Activated T-cell treated with anti-CD3 and anti-CD28 coated beads, Interleukin-2, amount 50 U/mL, for 48 hours (primary cell): ENCODE measurements at regions not wholly inside any gene's neighbourhood (a gene's known extent, or its start where the extent isn't known, plus 50 kb on each side); places are given as distances from the start of the nearest gene placed in this dataset.

ENCODE experiments used
- DNase-seq, 2 experiments: peaks; one replicate each; pipeline ENCODE4 v3.0.0-alpha.2; 2020

GRCh38 chr21:28747464-28747863 lies 245.2 kb downstream of the LTN1 start:
- no peak for DNase-seq

GRCh38 chr21:28746166-28746565 lies 246.5 kb downstream of the LTN1 start:
- no peak for DNase-seq

GRCh38 chr21:28745131-28746016 lies 247.3 kb downstream of the LTN1 start:
- DNase-seq = peak; percentile 76 to 77

GRCh38 chr21:28743723-28744122 lies 249.0 kb downstream of the LTN1 start:
- no peak for DNase-seq

GRCh38 chr21:28742527-28742926 lies 250.2 kb downstream of the LTN1 start:
- no peak for DNase-seq

GRCh38 chr21:28740125-28740524 lies 252.6 kb downstream of the LTN1 start:
- DNase-seq = no peak

- no peak for DNase-seq
Measured at GRCh38 chr21:28738882-28739281, 253.8 kb downstream of the LTN1 start.

GRCh38 chr21:28738420-28738704 lies 254.3 kb downstream of the LTN1 start:
- DNase-seq = no peak

GRCh38 chr21:28737674-28738419 lies 254.8 kb downstream of the LTN1 start:
- no peak for DNase-seq

GRCh38 chr21:28734522-28735175 lies 258.0 kb downstream of the LTN1 start:
- no peak for DNase-seq

- no peak for DNase-seq
Measured at GRCh38 chr21:28731700-28732321, 260.9 kb downstream of the LTN1 start.

GRCh38 chr21:28729887-28730286 lies 262.8 kb downstream of the LTN1 start:
- DNase-seq = no peak

- no peak for DNase-seq
Measured at GRCh38 chr21:28727809-28728208, 264.9 kb downstream of the LTN1 start.

- no peak for DNase-seq
Measured at GRCh38 chr21:28725396-28725795, 267.3 kb downstream of the LTN1 start.

- DNase-seq = no peak
Measured at GRCh38 chr21:28723646-28724045, 269.0 kb downstream of the LTN1 start.

- DNase-seq = no peak
Measured at GRCh38 chr21:28719723-28720122, 273.0 kb downstream of the LTN1 start.

GRCh38 chr21:28714777-28715464 lies 277.8 kb downstream of the LTN1 start:
- no peak for DNase-seq

- DNase-seq = no peak
Measured at GRCh38 chr21:28712411-28712810, 280.3 kb downstream of the LTN1 start.

GRCh38 chr21:28705616-28706015 lies 287.1 kb downstream of the LTN1 start:
- DNase-seq = no peak

GRCh38 chr21:28704746-28705145 lies 287.9 kb downstream of the LTN1 start:
- DNase-seq = no peak

GRCh38 chr21:28703861-28704260 lies 288.8 kb downstream of the LTN1 start:
- DNase-seq = no peak

GRCh38 chr21:28699596-28700259 lies 292.9 kb downstream of the LTN1 start:
- no peak for DNase-seq
